ENCODE measurements at regions not wholly inside any gene's neighbourhood (a gene's known extent, or its start where the extent isn't known, plus 50 kb on each side); places are given as distances from the start of the nearest gene placed in this dataset.

- ChIA-PET CTCF (no interaction called here), POLR2A (no interaction called here), RAD21 (ENCODE audit: low non-redundant PET in 1 of 2, low total read pairs in 2 of 2, uncharacterized antibody in 2 of 2, unreplicated experiment in 2 of 2) (no interaction called here)
- no peaks in the 10 kb centered on the region; the same call in 1 of the 2 replicates for H3K27me3 ChIP-seq (ENCODE audit: insufficient read depth, low read length)
- no peak overlapping the region for H3K4me2 ChIP-seq (ENCODE audit: low read length)
- TF ChIP-seq ZBTB33 (IDR thresholded peaks at IDR 0.05; ENCODE audit: extremely low read depth, insufficient replicate concordance, low read length) (no peak), REST (IDR thresholded peaks at IDR 0.05; ENCODE audit: low read depth) (no peak), YY1 (IDR thresholded peaks at IDR 0.05; ENCODE audit: extremely low read depth, insufficient replicate concordance, low read depth, low read length) (no peak), EZH2phosphoT487 (IDR thresholded peaks at IDR 0.05; ENCODE audit: borderline replicate concordance) (no peak), SP1 (IDR thresholded peaks at IDR 0.05; ENCODE audit: low read depth) (no peak), ATF3 (IDR thresholded peaks at IDR 0.05) (no peak), POLR2A (IDR thresholded peaks at IDR 0.05; ENCODE audit: borderline replicate concordance, extremely low read depth, insufficient read depth, insufficient read length) (no peak), CTCF (IDR thresholded peaks at IDR 0.05 in 2 of 3, conservative IDR thresholded peaks at IDR 0.05 in 1 of 3; ENCODE audit: borderline replicate concordance in 1 of 3, insufficient read depth in 1 of 3, low read depth in 2 of 3, low read length in 2 of 3) (no peak), CEBPB (IDR thresholded peaks at IDR 0.05; ENCODE audit: low read depth) (no peak), SIN3A (IDR thresholded peaks at IDR 0.05; ENCODE audit: low read depth) (no peak), EZH2 (IDR thresholded peaks at IDR 0.05) (no peak), CBX3 (IDR thresholded peaks at IDR 0.05; ENCODE audit: low read depth) (no peak)
- H3K27ac ChIP-seq (ENCODE audit: low read depth, low read length): no peak overlapping the region
- no peaks in the 10 kb centered on the region for H3K79me2 ChIP-seq (ENCODE audit: insufficient read depth, low read length)
- H4K20me1 ChIP-seq (ENCODE audit: insufficient read depth): no peaks in the 10 kb centered on the region
- BruUV-seq (replicated peaks): no TSS peak
- no peak overlapping the region for H2AFZ ChIP-seq (ENCODE audit: low read depth, low read length, poor library complexity, severe bottlenecking)
- ATAC-seq (no peak), DNase-seq (ENCODE audit: low read depth, low spot score) (no peak)
- H3K9ac ChIP-seq (ENCODE audit: low read length): no peak overlapping the region
- no peaks in the 10 kb centered on the region for H3K9me2 ChIP-seq (ENCODE audit: insufficient read depth)
- no peaks in the 10 kb centered on the region for H3K4me1 ChIP-seq (ENCODE audit: control insufficient read depth in 1 of 2, insufficient read depth in 2 of 2, low read length in 2 of 2)
- no peak overlapping the region for H3K4me3 ChIP-seq (replicated peaks in 1 of 2; ENCODE audit: low read depth in 1 of 2, low read length in 2 of 2)
- intact Hi-C loops (cut with micrococcal nuclease): no loop called here
- no peaks in the 10 kb centered on the region for H3K9me3 ChIP-seq (ENCODE audit: control insufficient read depth in 1 of 2, insufficient read depth in 1 of 2, low read depth in 1 of 2, low read length in 2 of 2)
- no peaks in the 10 kb centered on the region for H3K36me3 ChIP-seq (ENCODE audit: control insufficient read depth in 1 of 2, insufficient read depth in 2 of 2, low read length in 2 of 2)
These were observed 208.2 kb upstream of the RTL1 start for GRCh38 chr14:101111620-101112290.
